ENCODE measurements at regions not wholly inside any gene's neighbourhood (a gene's known extent, or its start where the extent isn't known, plus 50 kb on each side); places are given as distances from the start of the nearest gene placed in this dataset.

DNA sequence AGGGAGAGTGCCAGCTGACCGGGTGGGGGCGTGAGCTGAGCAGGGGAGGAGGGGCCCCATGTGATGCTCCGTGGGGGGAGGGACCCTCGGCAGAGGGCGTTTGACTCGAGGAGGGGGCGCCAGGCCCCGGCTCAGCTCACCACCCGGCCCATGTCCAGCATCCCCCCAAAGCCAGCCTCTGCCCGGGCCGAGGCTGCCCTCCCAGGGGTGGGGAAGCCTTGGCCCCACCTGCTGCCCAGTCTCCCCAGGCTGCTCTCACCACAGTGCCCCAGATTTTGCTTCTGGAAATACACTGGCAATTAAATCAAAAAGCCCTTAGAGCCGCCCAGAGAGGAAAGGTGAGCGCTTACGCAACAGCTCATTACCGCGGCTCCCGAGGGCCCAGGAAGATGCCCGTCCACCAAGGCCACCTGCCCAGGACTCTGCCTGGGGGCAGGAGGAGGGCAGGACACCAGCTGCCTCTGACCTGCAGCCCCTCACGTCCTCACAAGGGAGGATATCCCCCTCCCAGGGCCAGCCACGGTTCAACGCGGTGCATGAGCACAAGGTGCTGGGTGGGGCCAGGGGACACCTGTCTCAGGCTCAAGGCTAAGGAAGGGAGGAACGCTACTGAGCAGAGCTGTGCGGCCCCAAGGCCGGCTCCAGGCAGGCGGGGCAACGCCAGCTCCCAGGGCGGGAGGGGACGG, 70.0 kb upstream of the INPP5A start:
- Histone ChIP-seq H3K36me3 (no peaks in the 10 kb centered on the region), H3K4me1 (peaks cover 0 to 71% (median 35%) of the 10 kb centered on the region in 12 donors), H3K27ac (peak overlapping the region in 3 of 12 donors; percentile 95 to 97 (median 97)), H3K4me3 (no peak overlapping the region), H3K27me3 (no peaks in the 10 kb centered on the region), H3K9me3 (peaks cover 0 to 10% (median 0%) of the 10 kb centered on the region in 12 donors)
- WGBS, 4 donors: 50 to 79% (median 70%) methylated on average over 12 to 29 of the region's 29 CpGs
- intact Hi-C loops (cut with DNase I): loop anchor here in 3 of 10 donors (5.0 kb wide), 3 partner anchors 35 to 50 kb away; no protein-coding TSS in a partner anchor
- ATAC-seq (no peak), DNase-seq (peak in 3 of 5 donors; percentile 20 to 57 (median 28))
- TF ChIP-seq POLR2A (IDR thresholded peaks at IDR 0.05): no peak
- TF ChIP-seq, protein P1, sequence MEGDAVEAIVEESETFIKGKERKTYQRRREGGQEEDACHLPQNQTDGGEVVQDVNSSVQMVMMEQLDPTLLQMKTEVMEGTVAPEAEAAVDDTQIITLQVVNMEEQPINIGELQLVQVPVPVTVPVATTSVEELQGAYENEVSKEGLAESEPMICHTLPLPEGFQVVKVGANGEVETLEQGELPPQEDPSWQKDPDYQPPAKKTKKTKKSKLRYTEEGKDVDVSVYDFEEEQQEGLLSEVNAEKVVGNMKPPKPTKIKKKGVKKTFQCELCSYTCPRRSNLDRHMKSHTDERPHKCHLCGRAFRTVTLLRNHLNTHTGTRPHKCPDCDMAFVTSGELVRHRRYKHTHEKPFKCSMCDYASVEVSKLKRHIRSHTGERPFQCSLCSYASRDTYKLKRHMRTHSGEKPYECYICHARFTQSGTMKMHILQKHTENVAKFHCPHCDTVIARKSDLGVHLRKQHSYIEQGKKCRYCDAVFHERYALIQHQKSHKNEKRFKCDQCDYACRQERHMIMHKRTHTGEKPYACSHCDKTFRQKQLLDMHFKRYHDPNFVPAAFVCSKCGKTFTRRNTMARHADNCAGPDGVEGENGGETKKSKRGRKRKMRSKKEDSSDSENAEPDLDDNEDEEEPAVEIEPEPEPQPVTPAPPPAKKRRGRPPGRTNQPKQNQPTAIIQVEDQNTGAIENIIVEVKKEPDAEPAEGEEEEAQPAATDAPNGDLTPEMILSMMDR (IDR thresholded peaks at IDR 0.05): no peak

DNA sequence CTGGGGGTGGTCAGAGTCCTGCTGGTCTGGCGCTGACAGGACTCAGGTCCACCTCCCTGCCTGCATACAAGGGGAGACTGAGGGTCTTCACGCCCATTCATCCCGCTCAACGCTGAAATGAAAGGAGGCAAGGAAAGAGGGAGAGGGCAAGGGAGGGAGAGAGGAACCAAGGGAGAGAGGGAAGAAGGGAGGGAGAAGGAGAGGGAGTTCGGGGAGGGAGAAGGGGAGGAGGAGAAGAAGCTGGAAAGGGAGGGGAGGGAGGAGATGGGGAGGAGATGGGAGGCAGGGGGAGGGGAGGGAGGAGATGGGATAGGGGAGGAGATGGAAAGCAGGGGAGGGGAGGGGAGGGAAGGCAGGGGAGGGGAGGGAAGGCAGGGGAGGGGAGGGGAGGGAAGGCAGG, 69.4 kb upstream of the INPP5A start:
- no peak for ATAC-seq
- no peaks in the 10 kb centered on the region for H3K27me3 ChIP-seq

DNA sequence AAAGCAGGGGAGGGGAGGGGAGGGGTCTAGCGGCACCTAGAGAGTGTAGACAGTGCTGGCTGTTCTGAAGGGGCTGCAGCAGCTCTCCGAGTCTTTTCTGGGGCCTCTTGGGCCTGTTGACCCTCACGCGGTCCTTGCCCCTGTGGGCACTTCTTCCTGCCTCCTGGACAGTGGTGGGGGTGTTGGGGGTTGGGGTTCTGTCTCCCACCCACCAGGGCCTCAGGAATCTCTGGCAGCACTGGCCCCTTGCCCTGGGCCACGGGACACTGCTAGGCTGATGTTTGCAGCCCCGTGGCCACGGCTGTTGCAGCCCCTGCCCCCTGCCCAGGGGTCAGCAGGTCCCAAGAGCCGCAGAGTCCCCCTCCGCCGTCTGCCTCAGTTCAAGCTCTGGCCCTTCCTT, 68.9 kb upstream of the INPP5A start:
- intact Hi-C loops (cut with DNase I): loop anchor here in 3 of 10 donors (5.0 kb wide), 3 partner anchors 34 to 49 kb away; no protein-coding TSS in a partner anchor

More for the DNA sequence above, 69.4 kb upstream of the INPP5A start:
- Histone ChIP-seq H3K27ac (peak overlapping the region in 3 of 12 donors; percentile 95 to 97 (median 97)), H3K4me3 (no peak overlapping the region), H3K36me3 (no peaks in the 10 kb centered on the region), H3K4me1 (peaks cover 0 to 65% (median 30%) of the 10 kb centered on the region in 12 donors), H3K9me3 (peaks cover 0 to 10% (median 0%) of the 10 kb centered on the region in 12 donors)
- intact Hi-C loops (cut with DNase I): loop anchor here in 3 of 10 donors (5.0 kb wide), 3 partner anchors 34 to 49 kb away; no protein-coding TSS in a partner anchor
- WGBS, 4 donors: 53 to 82% (median 64%) methylated on average over 5 of the region's 5 CpGs
- TF ChIP-seq, protein P1 (IDR thresholded peaks at IDR 0.05): no peak
- TF ChIP-seq POLR2A (IDR thresholded peaks at IDR 0.05): no peak
- peak in 2 of 5 donors; percentile 2 to 5 for DNase-seq

More for the DNA sequence above, 68.9 kb upstream of the INPP5A start:
- no peak for TF ChIP-seq POLR2A (IDR thresholded peaks at IDR 0.05)
- TF ChIP-seq, protein P1 (IDR thresholded peaks at IDR 0.05): no peak
- H3K4me3 ChIP-seq: no peak overlapping the region
- no peaks in the 10 kb centered on the region for H3K27me3 ChIP-seq
- peaks cover 0 to 61% (median 27%) of the 10 kb centered on the region in 12 donors for H3K4me1 ChIP-seq
- H3K9me3 ChIP-seq: peaks cover 0 to 10% (median 0%) of the 10 kb centered on the region in 12 donors
- no peaks in the 10 kb centered on the region for H3K36me3 ChIP-seq
- DNase-seq: peak in 4 of 5 donors; percentile 5 to 44 (median 14)
- ATAC-seq: no peak
- WGBS, 4 donors: 85 to 90% (median 88%) methylated on average over 8 to 10 of the region's 10 CpGs
- peak overlapping the region in 3 of 12 donors; percentile 55 to 79 (median 79) for H3K27ac ChIP-seq

Data from heart left ventricle (tissue), 16 donors.